HepG2 (cell line): ENCODE measurements at regions not wholly inside any gene's neighbourhood (a gene's known extent, or its start where the extent isn't known, plus 50 kb on each side); places are given as distances from the start of the nearest gene placed in this dataset.
A peak's percentile ranks its signal among the peaks of the same experiment; 100 is the strongest.

Source experiments
- ATAC-seq: fragments of 200-7000 bp; cut with Tn5 transposase; 3 replicates; pipeline ENCODE4 v1.9.1; 2020; ENCODE audit warnings: mild to moderate bottlenecking, moderate library complexity
- BruUV-seq: library from RNA; stranded (reverse); fragments of 400-500 nt; replicated peaks from 2 replicates; lab custom pipeline; 2021; lab: Mats Ljungman, UMichigan
- CTCF ChIA-PET: fragments of 300-600 bp; formaldehyde crosslinking; extraction: SDS; loops from one replicate; lab custom pipeline; 2021; ENCODE audit warnings: low total read pairs, inconsistent platforms, low intra/inter-chr PET ratio; lab: Yijun Ruan, JAX
- POLR2A ChIA-PET: fragments of 350-600 bp; sonication (Branson Sonifier 250); formaldehyde crosslinking; loops from one replicate; lab custom pipeline; 2020; ENCODE audit warnings: antibody characterized with exemption, inconsistent platforms; lab: Yijun Ruan, JAX
- DNase-seq: peaks from one replicate; pipeline ENCODE4 v3.0.0-alpha.2; 2015; ENCODE audit warnings: low spot score
- FAIRE-seq: peaks from 3 replicates; lab custom pipeline; 2011; peaks lifted over from hg19 to GRCh38; lab: Jason Lieb, UNC
- H2AFZ ChIP-seq: one replicate; pipeline ENCODE4 v1.6.1; 2011; ENCODE audit warnings: low read length, inconsistent platforms
- H3K27ac ChIP-seq: fragments of 300-600 bp; 3 replicates; pipeline ENCODE4 v1.8.0; 2011; ENCODE audit warnings: mixed run types, mild to moderate bottlenecking, mixed read lengths, low read length, inconsistent platforms; ENCODE audit not compliant: insufficient read depth; ENCODE audit errors: extremely low read length
- H3K27me3 ChIP-seq, 2 experiments: fragments of 200-600 bp in 1 of 2; 2 replicates in 1 of 2; 3 replicates in 1 of 2; pipeline versions ENCODE4 v1.6.0 to v1.8.0; 2011; ENCODE audit warnings: low read length in 2 of 2, mild to moderate bottlenecking in 2 of 2, moderate library complexity in 2 of 2, inconsistent platforms in 1 of 2; ENCODE audit not compliant: insufficient read depth in 2 of 2, control insufficient read depth in 1 of 2
- H3K36me3 ChIP-seq, 2 experiments: fragments of 200-600 bp in 1 of 2; replicated peaks in 1 of 2; 2 replicates in 1 of 2; 3 replicates in 1 of 2; pipeline versions ENCODE4 v1.5.1 to v1.8.0; 2011; ENCODE audit warnings: low read length in 2 of 2, inconsistent platforms in 1 of 2; ENCODE audit not compliant: insufficient read depth in 2 of 2, control insufficient read depth in 1 of 2
- H3K4me1 ChIP-seq: 2 replicates; pipeline ENCODE4 v1.5.1; 2012; ENCODE audit warnings: low read length, inconsistent platforms; ENCODE audit not compliant: insufficient read depth
- H3K4me2 ChIP-seq: 2 replicates; pipeline ENCODE4 v1.6.0; 2011; ENCODE audit warnings: low read depth, low read length, inconsistent platforms
- H3K4me3 ChIP-seq, 3 experiments: fragments of 200-600 bp in 1 of 3; sonication (generic), shearing (Covaris generic) in 1 of 3; replicated peaks in 1 of 3; 2 replicates each; pipeline ENCODE4 v1.5.1; 2011 to 2016; ENCODE audit warnings: low read length in 3 of 3, inconsistent platforms in 2 of 3, low read depth in 2 of 3, mild to moderate bottlenecking in 2 of 3, control low read depth in 1 of 3, mixed read lengths in 1 of 3; ENCODE audit not compliant: insufficient read depth in 1 of 3
- H3K79me2 ChIP-seq: one replicate; pipeline ENCODE4 v1.6.1; 2011; ENCODE audit warnings: low read length, inconsistent platforms; ENCODE audit not compliant: insufficient read depth
- H3K9ac ChIP-seq: 2 replicates; pipeline ENCODE4 v1.6.0; 2011; ENCODE audit warnings: mild to moderate bottlenecking, low read depth, low read length, inconsistent platforms; ENCODE audit not compliant: insufficient read depth
- H3K9me3 ChIP-seq: 2 replicates; pipeline ENCODE4 v1.5.1; 2012; ENCODE audit warnings: mild to moderate bottlenecking, low read length
- H4K20me1 ChIP-seq: 2 replicates; pipeline ENCODE4 v1.6.0; 2011; ENCODE audit warnings: inconsistent platforms, mild to moderate bottlenecking, low read length, moderate library complexity; ENCODE audit not compliant: insufficient read depth
- IRF1 ChIP-seq: sonication (generic); formaldehyde crosslinking; IDR thresholded peaks from 2 replicates; pipeline ENCODE4 v1.4.0; 2020; ENCODE audit warnings: low read depth, mild to moderate bottlenecking, missing genetic modification reagents
- SMC3 ChIP-seq: IDR thresholded peaks from 2 replicates; pipeline ENCODE4 v1.6.1; 2011; ENCODE audit warnings: low read length, improper control_type of control experiment
- TAF15 ChIP-seq: fragments of 200-400 bp; formaldehyde crosslinking; IDR thresholded peaks from one replicate; pipeline ENCODE4 v1.6.1; 2018; ENCODE audit warnings: mild to moderate bottlenecking, low read depth, low read length; ENCODE audit not compliant: poor library complexity, severe bottlenecking
- TSC22D2 ChIP-seq: sonication (generic); formaldehyde crosslinking; IDR thresholded peaks from 2 replicates; pipeline ENCODE4 v1.5.1; 2020; ENCODE audit warnings: missing genetic modification reagents, mild to moderate bottlenecking, borderline replicate concordance
- YEATS4 ChIP-seq: sonication (generic); formaldehyde crosslinking; IDR thresholded peaks from 2 replicates; pipeline ENCODE4 v1.4.0; 2020; ENCODE audit warnings: missing genetic modification reagents, borderline replicate concordance
- ZNF256 ChIP-seq: sonication (generic); formaldehyde crosslinking; conservative IDR thresholded peaks from 2 replicates; pipeline ENCODE4 v1.4.0; 2020; ENCODE audit warnings: missing genetic modification reagents
- ZNF724P ChIP-seq: sonication (generic); formaldehyde crosslinking; IDR thresholded peaks from 2 replicates; pipeline ENCODE4 v1.8.0; 2022; ENCODE audit warnings: missing genetic modification reagents, borderline replicate concordance
- ZNF75D ChIP-seq: sonication (generic); formaldehyde crosslinking; IDR thresholded peaks from 2 replicates; pipeline ENCODE4 v1.8.1; 2023; ENCODE audit warnings: missing genetic modification reagents, mild to moderate bottlenecking, borderline replicate concordance
- ZNF768 ChIP-seq: sonication (generic); formaldehyde crosslinking; IDR thresholded peaks from 2 replicates; pipeline ENCODE4 v1.4.0; 2020; ENCODE audit warnings: missing genetic modification reagents
- whole genome bisulfite sequencing: methylation state at CpG from one replicate; pipeline ENCODE4 v1.1.6; 2017; ENCODE audit warnings: low lambda C conversion rate; 5-methylcytosine and 5-hydroxymethylcytosine counted together
- in situ Hi-C: cut with HindIII; loops from 2 replicates; pipeline ENCODE4 v1.10.0; 2017; ENCODE audit warnings: low pct_unique_long_range_greater_than_20kb; ENCODE audit not compliant: extremely low pct_ligation_motif_present
- intact Hi-C: fragments of 100-400 bp; cut with micrococcal nuclease; formaldehyde crosslinking; loops from one replicate; pipeline ENCODE4 v1.10.0; 2022; ENCODE audit not compliant: unreplicated experiment

DNA sequence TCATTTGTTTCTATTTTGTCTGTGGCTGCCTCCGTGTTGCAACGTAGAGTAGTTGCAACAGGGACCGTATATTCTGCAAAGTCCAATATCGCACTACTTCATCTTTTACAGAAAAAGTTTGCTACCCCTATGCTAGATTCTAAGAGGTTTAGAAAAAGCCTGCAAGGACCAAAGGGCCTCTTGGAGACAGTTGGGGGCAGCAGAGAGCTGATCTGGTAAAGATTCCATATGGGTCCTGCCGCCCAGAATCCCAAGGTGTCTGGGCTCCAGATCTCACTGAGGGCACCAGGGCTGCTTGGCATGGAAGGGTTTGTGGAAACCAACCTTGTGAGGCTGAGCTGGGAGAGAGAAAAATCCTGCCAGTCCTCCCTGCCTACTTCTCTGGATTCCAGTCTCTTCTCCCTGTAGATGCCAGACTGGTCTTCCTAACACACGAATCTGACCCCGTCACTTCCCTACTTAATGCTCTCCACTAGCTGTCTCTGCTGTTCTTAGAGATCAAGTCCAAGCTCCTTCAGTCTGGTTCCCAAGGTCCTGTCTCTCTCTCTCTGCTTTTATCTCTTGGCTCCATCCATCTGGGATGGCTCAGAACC lies 74.6 kb downstream of the GLRX5 start (continued):
- TF ChIP-seq YEATS4 (CRISPR knock-in tag) (no peak), ZNF256 (CRISPR knock-in tag) (no peak), TAF15 (no peak), TSC22D2 (CRISPR knock-in tag) (no peak), SMC3 (peak; percentile 61; the same call in 1 of the 2 replicates), ZNF75D (CRISPR knock-in tag) (no peak)

DNA sequence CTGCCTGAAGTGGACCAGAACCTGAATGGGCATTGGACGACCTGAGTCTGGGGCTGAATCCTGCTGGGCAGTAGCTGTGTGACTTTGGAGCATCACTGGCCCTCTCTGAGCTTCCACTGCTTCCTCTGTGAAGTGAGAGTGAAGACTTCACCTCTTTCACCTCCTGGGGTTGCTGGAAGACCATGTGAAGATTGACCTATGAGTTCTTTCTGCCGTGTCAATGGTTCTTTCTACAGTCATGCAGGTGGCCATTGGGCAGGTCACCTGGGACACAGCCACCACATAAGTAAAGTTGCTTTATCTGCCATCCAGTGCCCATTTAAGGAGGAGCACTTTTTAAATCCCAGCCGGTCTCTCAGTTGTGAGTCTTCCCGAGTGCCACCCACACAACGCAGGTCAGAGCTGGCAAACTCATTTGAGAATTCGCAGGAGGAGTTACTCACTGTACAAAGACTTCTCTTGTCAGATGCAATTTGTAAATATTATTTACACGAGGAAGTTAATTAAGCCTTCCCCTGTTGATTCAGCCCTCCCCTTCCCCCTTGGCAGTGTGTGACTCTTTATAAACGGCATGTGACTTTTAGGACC lies 74.8 kb upstream of the TCL1B start:
- H3K79me2 ChIP-seq: no peaks in the 10 kb centered on the region
- POLR2A ChIA-PET: no interaction called here
- H3K4me2 ChIP-seq: no peak overlapping the region
- no peak overlapping the region for H3K27ac ChIP-seq
- H3K4me1 ChIP-seq: no peaks in the 10 kb centered on the region
- H3K9me3 ChIP-seq: no peaks in the 10 kb centered on the region
- DNase-seq (no peak), ATAC-seq (no peak), FAIRE-seq (no peak)
- BruUV-seq: no TSS peak
- H3K9ac ChIP-seq: no peak overlapping the region
- no peaks in the 10 kb centered on the region for H4K20me1 ChIP-seq
- H3K36me3 ChIP-seq: no peaks in the 10 kb centered on the region
- no peak overlapping the region for H3K4me3 ChIP-seq
- peaks cover 2 to 39% of the 10 kb centered on the region in 2 experiments; a peak in 3 of 5 replicates for H3K27me3 ChIP-seq
- WGBS: under 1% methylated on average over 8 of the region's 8 CpGs
- H2AFZ ChIP-seq: no peak overlapping the region
- TF ChIP-seq ZNF768 (CRISPR knock-in tag) (peak; percentile 86), IRF1 (CRISPR knock-in tag) (no peak), ZNF724P (CRISPR knock-in tag) (no peak)
- CTCF ChIA-PET: interaction anchor here (1.2 kb wide), 1 partner anchor 163 kb away, joined by 3 read pairs; no protein-coding TSS in a partner anchor
- intact Hi-C loops: no loop called here
- in situ Hi-C loops: no loop called here
